Testis (tissue), 2 donors: ENCODE measurements at regions not wholly inside any gene's neighbourhood (a gene's known extent, or its start where the extent isn't known, plus 50 kb on each side); places are given as distances from the start of the nearest gene placed in this dataset.
A peak's percentile ranks its signal among the peaks of the same experiment; 100 is the strongest.

Source experiments
- DNase-seq: peaks from one replicate; pipeline ENCODE4 v3.0.0-alpha.2; 2019
- H3K27ac ChIP-seq, 2 donors: fragments of 200-600 bp; sonication (generic); one replicate each; pipeline ENCODE4 v1.5.1; 2019
- H3K27me3 ChIP-seq: fragments of 200-600 bp; sonication (generic); one replicate; pipeline ENCODE4 v1.5.1; 2019
- H3K36me3 ChIP-seq: fragments of 200-600 bp; sonication (generic); one replicate; pipeline ENCODE4 v1.5.1; 2017; ENCODE audit warnings: low read depth; ENCODE audit errors: missing control alignments
- H3K4me1 ChIP-seq: fragments of 200-600 bp; sonication (generic); one replicate; pipeline ENCODE4 v1.5.1; 2019
- H3K4me3 ChIP-seq, 2 donors: fragments of 200-600 bp; sonication (generic); one replicate each; pipeline ENCODE4 v1.5.1; 2017 to 2019
- H3K9me3 ChIP-seq: fragments of 200-600 bp; sonication (generic); one replicate; pipeline ENCODE4 v1.5.1; 2017
- CTCF ChIP-seq, 3 experiments: fragments of 450-650 bp in 2 of 3; fragments of 200-600 bp in 1 of 3; sonication (generic) in 1 of 3; IDR thresholded peaks; one replicate each; pipeline ENCODE4 v1.5.1; 2016 to 2019; ENCODE audit warnings: antibody characterized with exemption in 3 of 3, mild to moderate bottlenecking in 2 of 3, moderate library complexity in 1 of 3
- POLR2A ChIP-seq: fragments of 450-650 bp; IDR thresholded peaks from one replicate; pipeline ENCODE4 v1.6.1; 2017; ENCODE audit warnings: antibody characterized with exemption, mild to moderate bottlenecking, moderate library complexity
- WGBS, 2 donors: methylation state at CpG; one replicate each; pipeline ENCODE4 v1.1.5; 2018; 5-methylcytosine and 5-hydroxymethylcytosine counted together
- intact Hi-C: fragments of 100-400 bp; cut with DNase I; formaldehyde crosslinking; loops from one replicate; pipeline ENCODE4 v1.15.1; 2023; ENCODE audit warnings: low total_unique reads

GRCh38 chr5:4222821-4223220 lies 627.2 kb downstream of the IRX1 start:
- intact Hi-C loops: no loop called here
- Histone ChIP-seq H3K27me3 (no peaks in the 10 kb centered on the region), H3K4me1 (no peaks in the 10 kb centered on the region), H3K9me3 (no peaks in the 10 kb centered on the region), H3K4me3 (no peak overlapping the region), H3K36me3 (no peaks in the 10 kb centered on the region), H3K27ac (no peak overlapping the region)
- no peak for DNase-seq
- no peak for TF ChIP-seq POLR2A
- no peak for TF ChIP-seq CTCF (IDR thresholded peaks at IDR 0.05)
- WGBS, 2 donors: 62 to 64% methylated on average over 12 to 15 of the region's 15 CpGs

GRCh38 chr5:4225741-4226140 lies 630.1 kb downstream of the IRX1 start:
- Histone ChIP-seq H3K27ac (no peak overlapping the region), H3K36me3 (no peaks in the 10 kb centered on the region), H3K27me3 (no peaks in the 10 kb centered on the region), H3K9me3 (no peaks in the 10 kb centered on the region), H3K4me3 (no peak overlapping the region), H3K4me1 (no peaks in the 10 kb centered on the region)
- no peak for TF ChIP-seq POLR2A
- no peak for TF ChIP-seq CTCF (IDR thresholded peaks at IDR 0.05)
- WGBS, 2 donors: 86 to 88% methylated on average over 5 of the region's 5 CpGs
- DNase-seq: no peak
- intact Hi-C loops: no loop called here

GRCh38 chr5:4226565-4226964 lies 630.9 kb downstream of the IRX1 start:
- Histone ChIP-seq H3K9me3 (no peaks in the 10 kb centered on the region), H3K36me3 (no peaks in the 10 kb centered on the region), H3K27ac (no peak overlapping the region), H3K4me3 (no peak overlapping the region), H3K27me3 (no peaks in the 10 kb centered on the region), H3K4me1 (no peaks in the 10 kb centered on the region)
- intact Hi-C loops: no loop called here
- 80 to 90% methylated on average over 4 to 5 of the region's 5 CpGs for WGBS, 2 donors
- TF ChIP-seq POLR2A (no peak), CTCF (IDR thresholded peaks at IDR 0.05) (no peak)
- no peak for DNase-seq

- no peaks in the 10 kb centered on the region for H3K27me3 ChIP-seq
- DNase-seq: no peak
- no peaks in the 10 kb centered on the region for H3K9me3 ChIP-seq
- no peaks in the 10 kb centered on the region for H3K36me3 ChIP-seq
- no peak overlapping the region for H3K27ac ChIP-seq
- WGBS, 2 donors: 81 to 82% methylated on average over 6 of the region's 6 CpGs
- TF ChIP-seq POLR2A: no peak
- no peak for TF ChIP-seq CTCF (IDR thresholded peaks at IDR 0.05)
- intact Hi-C loops: no loop called here
- no peaks in the 10 kb centered on the region for H3K4me1 ChIP-seq
- no peak overlapping the region for H3K4me3 ChIP-seq
These were observed 633.1 kb downstream of the IRX1 start for GRCh38 chr5:4228708-4229107.

GRCh38 chr5:4229414-4230292 lies 634.0 kb downstream of the IRX1 start:
- no peak for DNase-seq
- WGBS, 2 donors: 63 to 73% methylated on average over 16 to 17 of the region's 17 CpGs
- intact Hi-C loops: no loop called here
- TF ChIP-seq CTCF (IDR thresholded peaks at IDR 0.05) (no peak), POLR2A (no peak)
- Histone ChIP-seq H3K4me1 (no peaks in the 10 kb centered on the region), H3K4me3 (peak overlapping the region in 1 of 2 donors; percentile 7), H3K36me3 (no peaks in the 10 kb centered on the region), H3K9me3 (no peaks in the 10 kb centered on the region), H3K27me3 (no peaks in the 10 kb centered on the region), H3K27ac (no peak overlapping the region)
